ENCODE measurements at regions not wholly inside any gene's neighbourhood (a gene's known extent, or its start where the extent isn't known, plus 50 kb on each side); places are given as distances from the start of the nearest gene placed in this dataset.

GRCh38 chr1:238985312-238985711, 401.1 kb upstream of the CHRM3 start:
- no peaks in the 10 kb centered on the region for H3K79me2 ChIP-seq (ENCODE audit: insufficient read depth, low read length)
- no peaks in the 10 kb centered on the region; the same call in 1 of the 2 replicates for H3K9me2 ChIP-seq (replicated peaks; ENCODE audit: insufficient read depth, low read length)
- H3K9me3 ChIP-seq (ENCODE audit: insufficient read depth, low read length): no peaks in the 10 kb centered on the region
- TF ChIP-seq EZH2phosphoT487 (conservative IDR thresholded peaks at IDR 0.05; ENCODE audit: low read length) (no peak), CTCF (IDR thresholded peaks at IDR 0.05; ENCODE audit: insufficient read depth, low read length, poor library complexity, severe bottlenecking) (no peak)
- no peaks in the 10 kb centered on the region for H3K36me3 ChIP-seq (ENCODE audit: low read length)
- no peak overlapping the region for H2AFZ ChIP-seq (ENCODE audit: low read depth, low read length, severe bottlenecking)
- H3K27ac ChIP-seq (ENCODE audit: low read depth, low read length): no peak overlapping the region
- H4K20me1 ChIP-seq (ENCODE audit: low read depth, low read length): no peaks in the 10 kb centered on the region
- H3K4me3 ChIP-seq (ENCODE audit: insufficient read depth, low read length, poor library complexity, severe bottlenecking): no peak overlapping the region
- no peaks in the 10 kb centered on the region for H3K27me3 ChIP-seq (ENCODE audit: low read length)
- no peak overlapping the region for H3K4me2 ChIP-seq (ENCODE audit: low read depth, low read length, poor library complexity, severe bottlenecking)
- H3K9ac ChIP-seq (ENCODE audit: low read length): no peak overlapping the region
- H3F3A ChIP-seq (ENCODE audit: insufficient read depth): no peaks in the 10 kb centered on the region

- Histone ChIP-seq H3K27ac (ENCODE audit: low read depth, low read length) (no peak overlapping the region), H3K4me2 (ENCODE audit: low read depth, low read length, poor library complexity, severe bottlenecking) (no peak overlapping the region), H3K79me2 (ENCODE audit: insufficient read depth, low read length) (no peaks in the 10 kb centered on the region), H3K9me3 (ENCODE audit: insufficient read depth, low read length) (no peaks in the 10 kb centered on the region), H3K9me2 (replicated peaks; ENCODE audit: insufficient read depth, low read length) (no peaks in the 10 kb centered on the region; the same call in 1 of the 2 replicates), H4K20me1 (ENCODE audit: low read depth, low read length) (no peaks in the 10 kb centered on the region), H3K9ac (ENCODE audit: low read length) (no peak overlapping the region), H3F3A (ENCODE audit: insufficient read depth) (no peaks in the 10 kb centered on the region), H3K4me3 (ENCODE audit: insufficient read depth, low read length, poor library complexity, severe bottlenecking) (no peak overlapping the region), H2AFZ (ENCODE audit: low read depth, low read length, severe bottlenecking) (no peak overlapping the region), H3K27me3 (ENCODE audit: low read length) (no peaks in the 10 kb centered on the region), H3K36me3 (ENCODE audit: low read length) (no peaks in the 10 kb centered on the region)
- no peak for TF ChIP-seq CTCF (IDR thresholded peaks at IDR 0.05; ENCODE audit: insufficient read depth, low read length, poor library complexity, severe bottlenecking)
- TF ChIP-seq EZH2phosphoT487 (conservative IDR thresholded peaks at IDR 0.05; ENCODE audit: low read length): no peak
Observed at GRCh38 chr1:238982736-238983135, 403.6 kb upstream of the CHRM3 start.

GRCh38 chr1:238981317-238981933, 404.9 kb upstream of the CHRM3 start:
- no peak overlapping the region for H3K27ac ChIP-seq (ENCODE audit: low read depth, low read length)
- H3K4me3 ChIP-seq (ENCODE audit: insufficient read depth, low read length, poor library complexity, severe bottlenecking): no peak overlapping the region
- H3K36me3 ChIP-seq (ENCODE audit: low read length): no peaks in the 10 kb centered on the region
- no peak overlapping the region for H3K9ac ChIP-seq (ENCODE audit: low read length)
- H2AFZ ChIP-seq (ENCODE audit: low read depth, low read length, severe bottlenecking): no peak overlapping the region
- no peaks in the 10 kb centered on the region for H3K27me3 ChIP-seq (ENCODE audit: low read length)
- H3F3A ChIP-seq (ENCODE audit: insufficient read depth): no peaks in the 10 kb centered on the region
- H3K4me2 ChIP-seq (ENCODE audit: low read depth, low read length, poor library complexity, severe bottlenecking): no peak overlapping the region
- no peaks in the 10 kb centered on the region for H4K20me1 ChIP-seq (ENCODE audit: low read depth, low read length)
- no peaks in the 10 kb centered on the region for H3K9me3 ChIP-seq (ENCODE audit: insufficient read depth, low read length)
- H3K79me2 ChIP-seq (ENCODE audit: insufficient read depth, low read length): no peaks in the 10 kb centered on the region
- H3K9me2 ChIP-seq (replicated peaks; ENCODE audit: insufficient read depth, low read length): no peaks in the 10 kb centered on the region
- no peak for TF ChIP-seq CTCF (IDR thresholded peaks at IDR 0.05; ENCODE audit: insufficient read depth, low read length, poor library complexity, severe bottlenecking)
- no peak for TF ChIP-seq EZH2phosphoT487 (conservative IDR thresholded peaks at IDR 0.05; ENCODE audit: low read length)
